Parathyroid adenoma (tissue), 2 donors: ENCODE measurements at regions not wholly inside any gene's neighbourhood (a gene's known extent, or its start where the extent isn't known, plus 50 kb on each side); places are given as distances from the start of the nearest gene placed in this dataset.

Experiments used
- H2AFZ ChIP-seq: fragments of 300-600 bp; sonication (generic); one replicate; pipeline ENCODE4 v1.7.0; 2017; ENCODE audit warnings: antibody characterized with exemption, mild to moderate bottlenecking
- H3K27ac ChIP-seq: fragments of 300-600 bp; sonication (generic); one replicate; pipeline ENCODE4 v1.7.0; 2017
- H3K27me3 ChIP-seq: fragments of 300-600 bp; sonication (generic); one replicate; pipeline ENCODE4 v1.7.0; 2017; ENCODE audit warnings: low read length; ENCODE audit not compliant: control insufficient read depth, insufficient read depth
- H3K36me3 ChIP-seq: fragments of 300-600 bp; sonication (generic); one replicate; pipeline ENCODE4 v1.7.0; 2017; ENCODE audit warnings: low read length; ENCODE audit not compliant: control insufficient read depth, insufficient read depth
- H3K4me1 ChIP-seq: fragments of 300-600 bp; sonication (generic); one replicate; pipeline ENCODE4 v1.7.0; 2017; ENCODE audit warnings: control low read depth
- H3K4me2 ChIP-seq: fragments of 300-600 bp; sonication (generic); one replicate; pipeline ENCODE4 v1.7.0; 2017; ENCODE audit warnings: low read length
- H3K4me3 ChIP-seq: fragments of 300-600 bp; sonication (generic); one replicate; pipeline ENCODE4 v1.7.0; 2017; ENCODE audit warnings: low read depth, low read length
- H3K79me2 ChIP-seq: fragments of 300-600 bp; sonication (generic); one replicate; pipeline ENCODE4 v1.7.0; 2017; ENCODE audit warnings: control low read depth
- H3K9ac ChIP-seq: fragments of 300-600 bp; sonication (generic); one replicate; pipeline ENCODE4 v1.7.0; 2017; ENCODE audit warnings: mild to moderate bottlenecking
- H3K9me3 ChIP-seq: fragments of 300-600 bp; sonication (generic); one replicate; pipeline ENCODE4 v1.7.0; 2017; ENCODE audit warnings: low read length; ENCODE audit not compliant: control insufficient read depth
- TF ChIP-seq, protein P1 (sequence below): fragments of 300-600 bp; sonication (generic); IDR thresholded peaks from one replicate; pipeline ENCODE4 v1.7.0; 2017; ENCODE audit warnings: antibody characterized with exemption, mild to moderate bottlenecking
- donor health status: primary hyperparathyroidism.

DNA sequence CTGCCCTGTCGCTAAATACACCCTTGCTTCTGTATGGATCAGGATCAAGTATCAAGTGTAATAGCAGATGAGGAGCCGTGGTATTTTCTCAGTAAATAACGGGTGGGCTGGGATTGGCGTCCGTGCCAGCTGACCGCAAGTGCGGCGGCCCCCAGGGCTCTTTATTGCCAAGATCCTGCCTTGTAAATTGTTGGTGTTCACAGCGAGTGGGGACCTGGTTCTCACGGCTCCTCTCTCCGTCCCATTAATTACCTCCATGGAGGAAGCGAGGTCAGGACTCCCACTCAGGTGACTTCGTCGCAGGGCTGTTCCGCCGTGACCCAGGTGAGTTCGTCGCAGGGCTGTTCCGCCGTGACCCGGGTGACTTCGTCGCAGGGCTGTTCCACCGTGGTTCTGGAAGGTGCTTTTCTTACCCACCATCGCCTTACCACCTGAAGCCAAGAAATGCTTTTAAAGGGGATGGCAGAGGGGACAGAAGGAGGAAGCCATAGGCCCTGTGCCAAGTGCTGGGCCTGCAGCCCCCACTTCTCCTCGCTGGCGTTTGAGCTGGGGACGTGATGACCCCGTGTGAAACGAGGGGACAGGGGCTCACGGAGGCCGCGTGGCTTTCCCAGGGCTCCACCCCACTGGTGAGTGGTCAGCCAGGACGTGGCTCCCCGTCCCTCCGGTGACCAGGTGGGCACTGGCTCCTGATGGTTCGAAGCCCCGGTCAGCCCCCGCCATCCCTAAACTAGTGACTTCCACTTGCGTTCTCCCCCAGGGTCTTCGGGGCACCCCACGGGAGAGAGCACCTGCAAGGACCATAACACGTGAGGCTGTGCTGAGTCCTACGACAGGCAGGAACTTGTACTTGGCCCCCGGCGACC lies 118.4 kb downstream of the TWIST2 start:
- Histone ChIP-seq H3K9me3 (no peaks in the 10 kb centered on the region), H3K4me1 (no peaks in the 10 kb centered on the region), H3K36me3 (no peaks in the 10 kb centered on the region), H3K79me2 (no peaks in the 10 kb centered on the region), H3K4me3 (no peak overlapping the region), H2AFZ (no peak overlapping the region), H3K27me3 (no peaks in the 10 kb centered on the region), H3K27ac (no peak overlapping the region), H3K9ac (no peak overlapping the region), H3K4me2 (no peak overlapping the region)
- TF ChIP-seq, protein P1, sequence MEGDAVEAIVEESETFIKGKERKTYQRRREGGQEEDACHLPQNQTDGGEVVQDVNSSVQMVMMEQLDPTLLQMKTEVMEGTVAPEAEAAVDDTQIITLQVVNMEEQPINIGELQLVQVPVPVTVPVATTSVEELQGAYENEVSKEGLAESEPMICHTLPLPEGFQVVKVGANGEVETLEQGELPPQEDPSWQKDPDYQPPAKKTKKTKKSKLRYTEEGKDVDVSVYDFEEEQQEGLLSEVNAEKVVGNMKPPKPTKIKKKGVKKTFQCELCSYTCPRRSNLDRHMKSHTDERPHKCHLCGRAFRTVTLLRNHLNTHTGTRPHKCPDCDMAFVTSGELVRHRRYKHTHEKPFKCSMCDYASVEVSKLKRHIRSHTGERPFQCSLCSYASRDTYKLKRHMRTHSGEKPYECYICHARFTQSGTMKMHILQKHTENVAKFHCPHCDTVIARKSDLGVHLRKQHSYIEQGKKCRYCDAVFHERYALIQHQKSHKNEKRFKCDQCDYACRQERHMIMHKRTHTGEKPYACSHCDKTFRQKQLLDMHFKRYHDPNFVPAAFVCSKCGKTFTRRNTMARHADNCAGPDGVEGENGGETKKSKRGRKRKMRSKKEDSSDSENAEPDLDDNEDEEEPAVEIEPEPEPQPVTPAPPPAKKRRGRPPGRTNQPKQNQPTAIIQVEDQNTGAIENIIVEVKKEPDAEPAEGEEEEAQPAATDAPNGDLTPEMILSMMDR = no peak

DNA sequence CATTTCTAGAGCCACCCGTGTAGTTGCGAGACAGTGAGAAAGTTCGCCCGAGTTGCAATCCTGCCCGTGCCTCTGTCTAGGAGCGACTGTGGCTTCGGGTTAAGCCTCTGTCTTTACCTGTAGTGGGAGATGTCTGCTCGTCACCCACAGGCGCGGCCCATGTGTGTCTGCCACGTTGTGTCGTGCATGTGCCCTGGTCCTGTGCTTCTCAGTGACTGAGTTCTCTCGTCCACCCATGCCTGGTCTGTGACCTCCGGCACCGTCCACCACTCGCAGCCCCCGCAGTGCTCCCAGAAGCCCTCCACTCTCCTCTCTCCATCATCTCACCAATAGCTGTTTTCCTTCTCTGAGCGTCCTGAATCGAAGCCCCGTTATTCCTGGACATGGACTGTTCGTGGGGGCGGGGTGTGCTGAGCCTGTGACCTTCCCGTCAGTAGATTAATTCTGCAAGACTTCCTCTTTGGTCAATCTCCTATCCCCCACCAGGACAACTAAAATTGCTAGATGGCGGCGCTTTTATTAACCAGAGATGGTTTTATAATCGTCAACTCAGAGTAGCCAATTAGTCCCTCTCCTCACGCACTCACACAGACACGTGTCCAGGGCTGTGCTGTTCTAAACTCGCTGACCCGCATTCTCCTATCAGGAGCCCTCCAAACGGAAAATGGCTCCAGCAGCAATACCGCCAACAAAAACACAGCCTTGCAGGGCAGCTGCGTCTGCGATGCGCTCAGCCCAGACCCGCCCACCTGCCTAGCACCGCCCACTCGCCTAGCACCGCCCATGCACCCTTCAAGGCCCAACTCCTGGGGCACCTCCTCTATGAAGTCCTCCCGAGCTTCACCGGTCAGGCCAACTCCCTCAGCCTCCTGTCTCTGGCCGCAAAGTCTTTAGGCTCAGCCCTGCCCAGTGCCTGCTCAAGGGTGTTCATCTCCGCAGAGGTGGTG lies 119.4 kb downstream of the TWIST2 start:
- Histone ChIP-seq H3K4me3 (no peak overlapping the region), H3K36me3 (no peaks in the 10 kb centered on the region), H3K4me2 (no peak overlapping the region), H3K79me2 (no peaks in the 10 kb centered on the region), H3K9me3 (no peaks in the 10 kb centered on the region), H3K4me1 (no peaks in the 10 kb centered on the region), H3K27ac (no peak overlapping the region), H3K9ac (no peak overlapping the region), H3K27me3 (no peaks in the 10 kb centered on the region), H2AFZ (no peak overlapping the region)
- TF ChIP-seq, protein P1 = no peak

DNA sequence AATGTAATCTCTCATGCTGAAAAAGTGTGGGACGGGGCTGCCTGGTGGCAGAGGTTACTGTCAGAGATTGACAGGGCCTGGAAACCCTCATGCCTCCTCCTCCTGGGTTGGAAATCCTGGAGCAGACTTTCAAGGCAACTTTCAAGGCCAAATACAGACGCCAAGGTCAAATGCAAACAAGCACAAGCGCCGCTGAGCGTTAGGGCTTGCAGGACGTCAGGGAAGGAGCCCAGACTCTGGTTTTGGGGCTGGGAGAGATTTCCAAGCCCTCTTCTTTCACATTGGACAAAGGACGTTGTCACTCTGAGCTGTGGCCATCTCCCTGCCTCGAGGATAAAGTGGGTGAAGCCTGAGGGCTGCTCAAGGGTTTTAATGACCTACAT lies 120.1 kb downstream of the TWIST2 start:
- TF ChIP-seq, protein P1 = no peak

DNA sequence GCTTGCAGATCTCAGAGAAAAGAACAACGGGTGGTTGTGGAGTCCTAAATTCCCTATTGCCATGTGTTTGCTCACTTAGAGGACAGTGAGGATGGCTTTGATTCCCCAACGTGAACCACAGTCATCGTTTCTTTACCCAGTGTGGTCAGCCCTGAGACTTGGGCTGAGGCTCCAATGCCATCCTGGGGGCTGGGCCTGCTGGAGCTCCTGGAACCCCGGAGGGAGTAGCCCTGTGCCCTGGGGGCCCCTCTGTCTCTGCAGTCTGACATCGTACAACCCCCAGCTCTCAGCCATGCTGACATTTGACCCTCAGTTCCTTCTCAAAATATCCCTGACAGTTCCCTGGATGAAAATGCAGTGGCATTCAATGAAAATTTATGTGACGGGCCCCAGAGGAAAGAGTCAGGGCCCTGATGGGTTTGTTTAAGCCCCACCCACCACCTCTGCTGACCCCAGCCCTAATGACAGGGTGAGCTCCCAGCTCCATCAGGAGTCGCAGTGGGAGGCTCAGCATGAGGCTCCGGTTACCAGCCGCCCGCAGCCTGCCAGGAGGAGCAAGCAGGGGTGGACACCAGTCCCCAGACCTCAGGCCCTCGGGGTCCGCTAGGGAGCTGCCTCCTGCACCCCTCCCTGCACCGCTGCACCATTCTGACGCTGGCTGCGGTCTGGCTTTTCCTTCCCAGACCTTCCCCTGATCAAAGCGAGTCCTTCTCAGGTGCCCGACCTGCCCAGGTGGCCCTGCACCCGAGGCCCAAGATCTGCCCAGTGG lies 120.9 kb downstream of the TWIST2 start:
- TF ChIP-seq, protein P1 = no peak

More for the DNA sequence above, 120.1 kb downstream of the TWIST2 start:
- Histone ChIP-seq H3K27ac (no peak overlapping the region), H3K9me3 (no peaks in the 10 kb centered on the region), H3K79me2 (no peaks in the 10 kb centered on the region), H3K36me3 (no peaks in the 10 kb centered on the region), H3K4me3 (no peak overlapping the region), H2AFZ (no peak overlapping the region), H3K4me2 (no peak overlapping the region), H3K4me1 (no peaks in the 10 kb centered on the region), H3K9ac (no peak overlapping the region), H3K27me3 (no peaks in the 10 kb centered on the region)

More for the DNA sequence above, 120.9 kb downstream of the TWIST2 start:
- no peaks in the 10 kb centered on the region for H3K79me2 ChIP-seq
- no peaks in the 10 kb centered on the region for H3K36me3 ChIP-seq
- no peaks in the 10 kb centered on the region for H3K4me1 ChIP-seq
- no peak overlapping the region for H3K9ac ChIP-seq
- H3K27me3 ChIP-seq = no peaks in the 10 kb centered on the region
- no peaks in the 10 kb centered on the region for H3K9me3 ChIP-seq
- no peak overlapping the region for H3K4me2 ChIP-seq
- H3K4me3 ChIP-seq = no peak overlapping the region
- H2AFZ ChIP-seq = no peak overlapping the region
- H3K27ac ChIP-seq = no peak overlapping the region
